ENCODE measurements at regions not wholly inside any gene's neighbourhood (a gene's known extent, or its start where the extent isn't known, plus 50 kb on each side); places are given as distances from the start of the nearest gene placed in this dataset.

DNA sequence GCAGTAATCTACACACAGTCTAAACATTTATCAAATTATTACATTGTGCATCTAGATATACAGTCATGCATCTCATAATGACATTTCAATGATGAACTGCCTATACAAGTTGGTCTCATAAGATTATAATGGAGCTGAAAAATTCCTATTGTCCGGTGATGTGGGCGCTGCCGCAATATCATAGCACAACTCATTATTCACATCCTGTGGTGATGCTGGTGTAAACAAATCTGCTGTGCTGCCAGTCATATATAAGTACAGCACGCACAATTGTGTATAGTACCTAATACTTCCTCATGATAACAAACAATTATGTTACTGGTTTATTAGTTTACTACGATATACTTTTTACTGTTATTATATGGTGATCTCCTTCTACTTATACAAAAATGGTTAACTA, 768.8 kb upstream of the NOVA1 start:
- H3K4me3 Mint-ChIP-seq (ENCODE audit: unreplicated experiment): no peak overlapping the region
- no peak overlapping the region for H3K27ac Mint-ChIP-seq (ENCODE audit: unreplicated experiment)
- POLR2A ChIA-PET: no interaction called here

DNA sequence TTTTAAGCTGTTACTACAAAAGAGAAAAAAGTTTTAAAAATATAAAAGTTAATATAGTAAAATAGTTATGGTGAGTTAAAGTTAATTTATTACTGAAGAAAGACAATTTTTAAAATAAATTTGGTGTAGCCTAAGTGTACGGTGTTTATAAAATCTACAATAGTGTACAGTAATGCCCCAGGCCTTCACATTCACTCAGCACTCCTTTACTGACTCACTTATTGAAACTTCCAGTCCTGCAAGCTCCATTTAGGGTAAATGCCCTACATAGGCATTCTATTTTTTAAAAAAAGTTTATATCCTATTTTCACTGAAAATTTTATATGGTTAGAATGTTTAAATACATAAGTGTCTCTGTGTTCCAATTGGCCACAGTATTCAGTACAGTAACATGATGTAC, 769.5 kb upstream of the NOVA1 start:
- DNase-seq: no peak
- no peak overlapping the region for H3K4me3 Mint-ChIP-seq (ENCODE audit: unreplicated experiment)
- CTCF ChIA-PET: no interaction called here

More for the DNA sequence above, 768.8 kb upstream of the NOVA1 start:
- intact Hi-C loops (cut with micrococcal nuclease; ENCODE audit: unreplicated experiment): no loop called here
- H3K4me3 ChIP-seq (ENCODE audit: low read depth, low read length): no peak overlapping the region
- CTCF ChIA-PET: no interaction called here
- no peaks in the 10 kb centered on the region for H3K36me3 Mint-ChIP-seq (ENCODE audit: insufficient read depth, unreplicated experiment)
- no peak for TF ChIP-seq CTCF (IDR thresholded peaks at IDR 0.05; ENCODE audit: insufficient read depth in 1 of 2, low read depth in 1 of 2, low read length in 1 of 2, severe bottlenecking in 1 of 2, unreplicated experiment in 1 of 2)
- H3K27me3 ChIP-seq (replicated peaks; ENCODE audit: control insufficient read depth, insufficient read depth, low read length): no peaks in the 10 kb centered on the region
- H3K4me1 Mint-ChIP-seq (ENCODE audit: low read depth, unreplicated experiment): no peaks in the 10 kb centered on the region
- no TSS peak for BruUV-seq (replicated peaks)
- no peaks in the 10 kb centered on the region for H3K9me3 Mint-ChIP-seq (ENCODE audit: unreplicated experiment)
- no peak for DNase-seq
- H3K4me1 ChIP-seq: no peaks in the 10 kb centered on the region
- H3K9me3 ChIP-seq: no peaks in the 10 kb centered on the region
- no peaks in the 10 kb centered on the region for H3K27me3 Mint-ChIP-seq (ENCODE audit: insufficient read depth, unreplicated experiment)
- H3K36me3 ChIP-seq (ENCODE audit: control insufficient read depth, insufficient read depth, low read length): no peaks in the 10 kb centered on the region

DNA sequence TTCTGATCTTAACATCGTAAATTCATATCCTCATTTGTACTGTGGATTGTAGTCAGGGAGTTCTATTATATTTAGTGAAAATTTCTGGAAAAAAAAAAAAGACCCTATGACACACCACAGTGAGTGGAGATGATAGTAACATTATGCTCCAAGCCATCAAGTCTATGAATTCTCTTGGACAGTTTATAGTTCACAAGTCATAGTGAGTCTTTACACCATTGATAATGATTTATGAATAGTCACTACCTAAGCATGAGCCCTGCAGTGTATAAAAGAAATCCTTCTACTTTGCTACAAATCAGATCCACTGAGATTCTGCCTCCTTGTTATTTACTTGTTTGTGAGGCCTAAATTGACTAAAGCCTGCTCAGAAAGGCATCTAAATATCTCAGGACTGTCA, 772.2 kb upstream of the NOVA1 start:
- Histone ChIP-seq H3K9me3 (no peaks in the 10 kb centered on the region), H3K27me3 (replicated peaks; ENCODE audit: control insufficient read depth, insufficient read depth, low read length) (no peaks in the 10 kb centered on the region), H3K36me3 (ENCODE audit: control insufficient read depth, insufficient read depth, low read length) (no peaks in the 10 kb centered on the region), H3K4me3 (ENCODE audit: low read depth, low read length) (no peak overlapping the region), H3K4me1 (no peaks in the 10 kb centered on the region)
- no TSS peak for BruUV-seq (replicated peaks)
- DNase-seq: no peak
- no peaks in the 10 kb centered on the region for H3K27me3 Mint-ChIP-seq (ENCODE audit: insufficient read depth, unreplicated experiment)
- intact Hi-C loops (cut with micrococcal nuclease; ENCODE audit: unreplicated experiment): no loop called here
- TF ChIP-seq CTCF (IDR thresholded peaks at IDR 0.05; ENCODE audit: insufficient read depth in 1 of 2, low read depth in 1 of 2, low read length in 1 of 2, severe bottlenecking in 1 of 2, unreplicated experiment in 1 of 2): no peak
- H3K4me3 Mint-ChIP-seq (ENCODE audit: unreplicated experiment): no peak overlapping the region
- no peak overlapping the region for H3K27ac Mint-ChIP-seq (ENCODE audit: unreplicated experiment)
- no peaks in the 10 kb centered on the region for H3K36me3 Mint-ChIP-seq (ENCODE audit: insufficient read depth, unreplicated experiment)
- H3K4me1 Mint-ChIP-seq (ENCODE audit: low read depth, unreplicated experiment): no peaks in the 10 kb centered on the region
- ChIA-PET CTCF (no interaction called here), POLR2A (no interaction called here)
- H3K9me3 Mint-ChIP-seq (ENCODE audit: unreplicated experiment): no peaks in the 10 kb centered on the region

More for the DNA sequence above, 769.5 kb upstream of the NOVA1 start:
- no peaks in the 10 kb centered on the region for H3K9me3 Mint-ChIP-seq (ENCODE audit: unreplicated experiment)
- no peaks in the 10 kb centered on the region for H3K27me3 Mint-ChIP-seq (ENCODE audit: insufficient read depth, unreplicated experiment)
- H3K36me3 Mint-ChIP-seq (ENCODE audit: insufficient read depth, unreplicated experiment): no peaks in the 10 kb centered on the region
- no peaks in the 10 kb centered on the region for H3K4me1 Mint-ChIP-seq (ENCODE audit: low read depth, unreplicated experiment)
- Histone ChIP-seq H3K4me3 (ENCODE audit: low read depth, low read length) (no peak overlapping the region), H3K36me3 (ENCODE audit: control insufficient read depth, insufficient read depth, low read length) (no peaks in the 10 kb centered on the region), H3K27me3 (replicated peaks; ENCODE audit: control insufficient read depth, insufficient read depth, low read length) (no peaks in the 10 kb centered on the region), H3K9me3 (no peaks in the 10 kb centered on the region), H3K4me1 (no peaks in the 10 kb centered on the region)
- POLR2A ChIA-PET: no interaction called here
- intact Hi-C loops (cut with micrococcal nuclease; ENCODE audit: unreplicated experiment): no loop called here
- BruUV-seq (replicated peaks): no TSS peak
- no peak overlapping the region for H3K27ac Mint-ChIP-seq (ENCODE audit: unreplicated experiment)
- no peak for TF ChIP-seq CTCF (IDR thresholded peaks at IDR 0.05; ENCODE audit: insufficient read depth in 1 of 2, low read depth in 1 of 2, low read length in 1 of 2, severe bottlenecking in 1 of 2, unreplicated experiment in 1 of 2)

Data from Caco-2 (cell line).